GM11168 (cell line): ENCODE measurements at regions not wholly inside any gene's neighbourhood (a gene's known extent, or its start where the extent isn't known, plus 50 kb on each side); places are given as distances from the start of the nearest gene placed in this dataset.

Experiments used
- in situ Hi-C: fragments of 300-500 bp; cut with MboI; formaldehyde crosslinking; loops from one replicate; pipeline ENCODE4 v1.12.0; 2022; ENCODE audit warnings: low sequenced_read_pairs; ENCODE audit not compliant: unreplicated experiment

DNA sequence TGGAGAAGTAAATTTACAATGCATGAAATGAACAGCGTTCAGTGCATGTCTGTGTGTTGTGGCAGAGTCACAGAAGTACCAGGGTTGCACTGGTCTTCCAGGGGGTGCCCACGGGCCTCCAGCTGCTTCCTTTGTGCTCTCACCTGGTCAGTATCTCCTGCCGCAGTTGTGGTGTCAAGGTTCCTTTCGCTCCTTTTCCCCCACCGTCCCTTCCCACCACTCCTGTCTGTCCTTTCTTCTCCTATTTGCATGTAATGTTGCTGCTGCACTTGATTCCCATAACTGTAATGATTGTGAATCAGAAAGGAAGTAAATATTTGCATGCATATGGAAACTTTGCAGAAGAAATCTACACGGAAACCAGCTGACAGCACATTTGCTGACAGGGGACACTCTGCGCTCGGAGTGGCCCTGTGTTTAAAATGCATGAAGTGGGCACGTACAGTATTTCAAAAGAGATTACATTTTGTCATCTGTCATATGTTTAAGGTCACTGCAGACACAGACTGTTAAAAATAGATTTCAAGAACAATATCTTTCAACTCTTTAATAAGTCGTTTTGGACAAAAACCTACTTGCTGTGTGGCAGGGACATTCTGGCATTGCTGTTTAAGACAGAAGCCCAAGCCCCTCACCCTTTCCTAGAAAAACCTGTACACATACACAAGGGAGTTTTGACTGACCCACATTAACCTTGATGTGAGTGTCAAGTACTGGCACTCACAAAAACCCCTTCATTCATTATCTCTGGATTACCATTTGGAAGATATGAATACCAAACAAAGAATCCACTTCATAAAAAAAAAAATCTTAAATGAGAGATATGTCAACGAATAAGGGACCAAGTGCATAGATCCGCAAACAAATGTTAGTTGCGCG, 336.7 kb upstream of the KLF6 start:
- in situ Hi-C loops = no loop called here

DNA sequence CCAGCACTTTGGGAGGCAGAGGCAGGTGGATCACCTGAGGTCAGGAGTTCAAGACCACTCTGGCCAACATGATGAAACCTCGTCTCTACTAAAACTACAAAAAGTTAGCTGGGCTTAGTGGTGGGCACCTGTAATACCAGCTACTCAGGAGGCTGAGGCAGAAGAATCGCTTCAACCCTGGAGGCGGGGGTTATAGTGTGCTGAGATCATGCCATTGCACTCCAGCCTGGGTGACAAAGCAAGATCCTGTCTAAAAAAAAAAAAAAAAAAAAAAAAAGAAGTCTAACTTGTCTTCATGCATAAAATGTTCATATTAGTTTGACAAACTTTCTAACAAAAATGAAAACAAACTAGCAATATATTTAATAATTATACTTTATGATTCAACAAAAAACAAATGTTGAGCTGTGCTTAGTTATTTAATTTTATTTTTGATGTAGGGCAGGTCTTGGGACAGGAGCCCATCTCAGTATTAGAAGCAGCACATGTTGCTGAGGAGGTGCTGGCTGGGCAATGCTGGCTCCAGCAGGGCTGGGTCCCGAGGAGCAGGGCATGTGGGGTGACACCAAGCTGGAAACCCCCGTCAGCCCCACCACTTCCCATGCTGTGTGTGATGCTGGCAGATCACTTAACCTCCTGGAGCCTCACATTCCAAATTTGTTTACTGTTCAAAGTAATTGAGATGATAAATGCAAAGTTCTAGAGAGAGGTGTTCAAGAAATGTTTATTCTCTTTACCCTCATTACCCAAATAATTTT, 335.3 kb upstream of the KLF6 start:
- in situ Hi-C loops = no loop called here

DNA sequence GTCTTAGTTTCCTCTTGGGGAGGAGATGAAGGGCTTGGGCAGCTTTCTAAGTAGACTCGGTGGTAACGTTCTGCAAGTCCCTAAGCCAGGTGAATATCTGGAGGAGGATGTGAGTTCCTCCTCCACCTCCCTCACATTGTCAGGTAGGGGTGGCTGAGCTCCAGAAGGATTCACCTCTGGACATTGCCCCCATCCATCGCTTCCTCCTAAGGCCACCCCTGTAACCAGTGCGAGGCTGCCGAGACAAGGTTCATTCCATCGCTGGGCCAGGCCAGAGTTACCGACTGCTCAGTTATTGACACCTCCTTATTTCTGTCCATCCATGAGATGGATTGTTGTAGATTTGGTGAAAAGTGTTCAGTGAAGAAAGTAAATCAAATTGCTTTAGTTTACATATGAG, 334.1 kb upstream of the KLF6 start:
- in situ Hi-C loops = no loop called here

DNA sequence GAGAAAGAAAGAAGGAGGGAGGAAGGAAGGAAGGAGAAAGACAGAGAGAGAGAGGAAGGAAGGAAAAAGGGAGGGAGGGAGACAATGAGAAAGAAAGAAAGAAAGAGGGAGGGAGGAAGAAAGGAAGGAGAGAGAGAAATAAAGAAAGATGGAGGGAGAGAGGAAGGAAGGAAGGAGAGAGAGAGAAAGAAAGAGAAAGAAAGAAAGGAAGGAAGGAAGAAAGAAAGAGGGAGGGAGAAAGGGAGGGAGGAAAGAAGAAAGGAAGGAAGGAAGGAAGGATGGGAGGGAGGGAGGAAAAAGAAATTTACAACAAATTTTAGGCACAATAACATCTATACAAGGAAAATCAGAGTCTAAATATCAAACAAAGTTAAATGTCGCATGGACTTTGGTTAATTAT, 332.6 kb upstream of the KLF6 start:
- in situ Hi-C loops = no loop called here

DNA sequence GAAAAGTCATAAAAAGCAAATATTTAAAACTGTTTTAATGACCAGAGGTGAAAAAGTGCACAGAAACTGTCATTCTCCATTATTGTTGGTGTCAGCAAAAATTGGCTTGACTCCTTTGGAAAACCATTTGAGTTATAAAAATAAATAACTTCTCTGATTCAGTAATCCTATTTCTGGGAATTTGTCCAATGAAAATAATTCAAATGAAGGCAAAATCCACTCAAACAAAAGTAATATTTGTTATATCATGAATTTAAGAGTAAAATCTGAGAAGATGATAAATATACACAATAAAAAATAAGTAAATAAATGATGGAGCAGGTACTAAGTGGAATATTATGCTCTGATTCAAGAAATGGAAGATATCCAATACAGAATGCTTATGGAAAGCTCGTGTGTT, 326.6 kb upstream of the KLF6 start:
- in situ Hi-C loops = no loop called here

DNA sequence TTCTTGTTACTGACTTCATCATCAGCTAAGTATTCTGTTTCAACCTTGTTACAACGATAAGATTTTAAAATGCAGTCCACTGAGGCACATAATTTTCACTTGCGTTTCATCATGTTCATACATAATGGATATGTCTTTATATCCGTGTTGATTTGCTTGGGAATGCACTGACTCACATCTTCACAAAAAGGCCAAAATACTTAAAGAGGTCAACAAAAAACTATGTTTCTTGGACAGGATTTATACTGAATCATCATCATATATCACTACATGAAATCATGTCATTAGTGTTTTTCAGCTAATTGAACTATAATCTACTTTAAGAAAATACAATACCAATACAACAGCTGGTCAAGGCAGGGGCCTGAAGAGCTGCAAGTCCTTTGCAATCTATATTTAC, 324.5 kb upstream of the KLF6 start:
- in situ Hi-C loops = no loop called here

DNA sequence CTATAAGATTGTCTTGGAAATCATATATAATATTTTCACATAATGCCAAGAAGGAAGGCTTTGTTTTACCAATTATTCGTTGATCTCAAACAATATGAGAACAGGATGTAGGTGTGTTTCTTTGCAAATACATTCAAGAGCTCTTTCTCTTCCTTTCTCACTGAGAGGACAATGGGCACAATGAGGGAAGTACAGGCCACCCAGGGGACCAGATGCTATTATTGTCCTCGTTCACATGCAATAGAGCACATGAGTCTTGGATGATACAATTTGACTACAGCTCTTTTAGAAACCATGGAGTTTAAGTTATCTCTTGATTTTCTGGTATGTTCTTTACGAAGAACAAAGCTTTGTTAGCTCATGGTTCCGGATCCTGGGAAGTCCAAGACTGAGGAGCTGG, 323.7 kb upstream of the KLF6 start:
- in situ Hi-C loops = no loop called here

DNA sequence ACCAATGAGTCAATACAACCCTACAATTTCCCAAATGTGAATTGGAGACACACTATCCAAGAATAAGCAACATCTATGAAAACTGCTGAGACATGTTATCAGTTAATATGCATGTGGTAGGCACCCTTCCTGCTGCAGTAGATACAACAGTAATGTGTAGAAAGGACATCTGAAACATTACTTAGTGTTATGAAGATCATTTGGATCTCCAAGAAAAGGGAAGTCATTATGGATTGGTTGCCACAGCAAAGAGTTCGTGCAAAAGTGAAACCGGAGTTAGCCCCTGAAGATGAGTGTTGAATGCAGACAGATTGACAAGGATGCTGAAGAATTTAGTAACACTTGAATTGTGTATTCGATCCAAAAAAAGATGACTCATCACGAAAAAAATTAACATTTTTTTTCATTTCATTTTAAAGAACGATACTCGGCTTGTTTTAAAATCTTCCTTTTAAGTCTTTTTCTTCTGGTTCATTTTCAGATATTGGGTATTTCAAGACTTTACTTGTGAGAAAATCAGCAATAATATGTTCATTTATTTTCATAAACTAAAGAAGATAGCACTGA, 322.4 kb upstream of the KLF6 start:
- in situ Hi-C loops = no loop called here

DNA sequence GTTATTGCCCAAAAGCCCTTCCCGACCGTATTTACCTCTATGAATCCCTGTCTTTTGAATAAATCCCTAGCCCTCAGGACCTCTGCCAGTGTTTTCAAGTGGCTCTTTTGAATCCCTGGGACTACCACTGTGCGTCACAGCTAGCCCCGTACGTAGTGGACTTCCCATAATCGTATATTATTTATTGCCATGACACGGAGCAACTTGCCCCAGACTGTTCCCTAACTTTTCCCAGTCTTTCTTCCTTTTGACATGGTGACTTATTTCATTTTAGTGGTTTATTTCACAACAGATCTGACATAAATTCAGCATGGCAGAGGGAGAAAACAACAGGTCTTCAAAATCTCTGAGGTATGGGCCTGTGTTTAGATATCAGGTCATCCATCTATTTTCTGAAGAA, 318.6 kb upstream of the KLF6 start:
- in situ Hi-C loops = no loop called here

DNA sequence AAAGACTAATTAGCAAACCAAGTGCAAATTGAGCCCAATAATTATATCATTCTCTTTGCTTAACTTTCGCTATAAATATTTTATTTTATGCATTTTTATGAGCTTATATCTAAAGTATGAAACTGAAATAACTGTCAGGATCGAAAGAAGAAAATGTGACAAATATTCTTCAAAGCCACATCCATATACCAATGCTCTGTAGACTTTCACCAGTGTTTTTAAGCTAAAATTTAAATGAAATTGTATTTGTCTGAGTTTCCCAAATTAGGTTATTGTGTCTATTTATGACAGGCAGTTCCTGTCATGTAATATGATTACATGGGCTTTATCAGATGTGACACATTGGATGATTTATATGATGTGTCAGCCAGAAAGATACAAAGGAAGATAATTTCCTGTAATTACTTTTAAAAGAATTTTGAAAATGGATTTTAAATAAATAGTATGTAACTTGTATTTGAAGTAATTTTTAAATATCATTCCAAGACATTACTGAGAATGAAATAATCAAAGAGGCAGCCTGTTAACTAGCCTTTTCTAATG, 317.9 kb upstream of the KLF6 start:
- in situ Hi-C loops = no loop called here

DNA sequence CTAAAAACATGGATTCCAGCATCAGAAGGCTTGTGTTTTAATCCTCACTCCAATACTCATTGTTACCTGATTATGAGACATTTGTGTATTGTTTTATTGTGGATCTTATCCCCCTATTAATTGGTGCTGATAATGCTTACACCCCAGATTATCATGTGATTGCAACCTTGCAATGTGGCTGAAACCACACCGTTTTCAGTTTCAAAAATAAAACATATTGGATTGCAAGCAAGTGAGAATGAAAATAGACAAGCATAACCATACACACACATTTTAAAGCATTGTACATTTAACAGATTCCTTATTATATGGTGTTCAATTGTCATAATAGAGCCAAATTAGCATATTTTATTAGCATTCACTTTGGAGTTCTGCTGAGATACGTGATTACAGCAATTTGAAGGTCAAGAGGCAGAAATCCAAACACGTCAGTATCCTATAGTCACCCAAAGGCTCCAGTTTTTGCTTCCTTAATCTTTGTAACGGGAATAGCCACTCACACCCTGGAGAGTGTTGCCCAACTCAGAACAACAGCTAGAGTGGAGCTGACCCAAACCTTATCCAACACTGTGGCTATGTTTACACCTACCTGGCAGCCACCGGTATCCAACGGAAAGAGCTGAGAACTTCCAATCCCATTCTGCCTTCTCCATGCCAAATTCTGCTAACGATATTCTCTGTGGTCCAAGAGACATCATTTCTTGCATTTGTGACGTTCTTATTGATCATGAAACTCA, 317.1 kb upstream of the KLF6 start:
- in situ Hi-C loops = no loop called here

DNA sequence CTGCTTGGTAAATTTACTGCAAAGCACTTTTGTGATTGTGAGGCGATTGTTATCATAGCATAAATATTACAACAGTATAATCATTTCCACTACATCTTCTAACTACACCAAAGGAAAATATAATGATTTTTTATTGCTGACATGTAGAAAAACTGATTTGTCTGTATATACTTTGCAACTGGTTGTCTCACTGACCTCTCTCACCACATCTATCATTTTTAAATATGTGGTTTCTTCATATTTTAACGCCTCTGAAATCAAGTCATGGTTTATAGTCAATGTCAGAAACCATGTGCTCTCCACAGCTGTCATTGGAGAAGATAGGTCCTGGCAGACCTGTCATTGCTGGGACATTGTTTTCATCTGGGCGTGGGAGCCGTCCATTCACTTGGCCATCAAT, 315.4 kb upstream of the KLF6 start:
- in situ Hi-C loops = no loop called here

DNA sequence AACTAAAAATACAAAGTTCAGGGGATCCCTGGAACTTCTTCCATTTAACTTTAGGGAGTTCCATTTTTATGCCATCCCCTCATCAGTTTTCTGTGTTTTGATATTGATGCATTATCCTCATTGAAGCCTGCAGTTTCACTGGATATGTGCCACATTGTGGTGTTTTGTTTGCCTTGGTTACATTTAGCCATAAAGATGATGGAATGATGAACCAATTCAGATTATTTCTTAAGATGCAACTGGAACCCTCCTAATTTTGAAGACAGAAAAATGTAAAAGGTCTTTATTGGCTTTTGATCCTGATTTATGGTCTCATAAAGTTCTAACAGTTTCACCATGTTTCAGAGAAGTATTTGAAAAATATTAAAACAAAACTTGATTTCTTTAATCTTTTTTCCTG, 314.2 kb upstream of the KLF6 start:
- in situ Hi-C loops = no loop called here

DNA sequence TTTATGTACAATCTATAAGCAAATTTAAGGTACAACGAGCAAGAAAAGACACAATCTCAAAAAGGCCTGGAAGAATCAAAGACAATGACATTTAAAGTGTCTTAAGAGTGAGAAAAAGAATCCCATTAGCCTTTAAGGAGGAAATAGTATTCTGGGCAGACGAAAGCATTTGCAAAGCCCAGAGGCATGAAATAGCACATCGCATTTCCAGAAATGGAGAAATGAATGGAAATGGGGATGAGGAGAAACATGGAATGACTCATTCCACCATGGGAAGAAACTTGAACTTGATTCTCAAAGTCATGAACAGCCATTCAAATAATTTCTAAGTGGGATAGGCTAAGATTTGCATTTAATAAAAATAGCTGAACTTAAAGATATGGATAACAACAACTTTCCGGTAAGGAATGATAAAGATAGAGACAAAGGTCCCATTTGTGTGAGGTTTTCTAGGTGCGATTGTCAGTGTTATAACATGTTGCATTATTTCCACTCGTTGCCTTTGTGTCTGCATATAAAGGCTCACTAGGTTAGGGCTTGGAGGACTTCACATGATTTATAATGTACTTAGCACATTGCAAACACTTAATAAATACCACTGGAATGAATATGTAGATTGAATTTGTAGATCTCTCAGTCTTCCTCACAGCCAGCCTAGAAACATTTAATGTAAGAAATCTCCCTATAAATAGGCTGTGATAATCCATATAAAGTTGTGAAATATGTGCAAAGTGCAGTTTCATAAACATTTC, 310.3 kb upstream of the KLF6 start:
- in situ Hi-C loops = no loop called here

DNA sequence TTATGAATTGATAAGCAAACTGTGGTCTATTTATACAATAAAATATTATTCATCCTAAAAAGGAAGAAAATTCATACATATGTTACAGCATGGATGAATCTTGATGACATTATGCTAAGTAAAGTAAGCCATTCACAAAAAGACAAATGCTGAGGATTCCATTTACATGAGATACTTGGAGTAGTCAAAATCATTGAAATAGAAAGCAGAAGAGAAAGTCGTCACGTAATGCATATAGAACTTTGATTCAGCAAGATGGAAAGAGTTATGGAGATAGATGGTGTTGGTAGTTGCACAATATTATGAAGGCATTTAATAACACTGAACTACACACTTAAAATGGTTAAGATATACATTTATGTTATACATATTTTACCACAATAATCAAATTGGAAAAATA, 309.7 kb upstream of the KLF6 start:
- in situ Hi-C loops = no loop called here

DNA sequence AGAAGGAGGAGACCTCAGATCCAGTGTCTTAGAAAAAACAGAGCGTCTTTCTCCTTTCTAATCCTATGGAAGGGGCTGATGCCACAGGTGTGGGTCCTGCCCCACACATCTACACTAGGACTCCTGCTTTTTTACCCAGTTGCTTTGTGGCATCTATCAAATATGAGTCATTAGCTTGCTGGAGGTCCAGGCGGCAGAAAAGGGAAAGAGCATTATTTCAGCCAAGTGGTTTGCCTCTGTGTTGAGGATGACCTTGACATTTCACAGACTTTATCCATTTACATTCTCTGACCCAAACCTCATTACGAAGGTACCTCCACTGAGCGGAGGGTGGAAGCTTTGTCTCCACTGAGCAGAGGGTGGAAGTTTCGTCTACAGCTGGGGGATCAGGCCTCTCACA, 308.4 kb upstream of the KLF6 start:
- in situ Hi-C loops = no loop called here

DNA sequence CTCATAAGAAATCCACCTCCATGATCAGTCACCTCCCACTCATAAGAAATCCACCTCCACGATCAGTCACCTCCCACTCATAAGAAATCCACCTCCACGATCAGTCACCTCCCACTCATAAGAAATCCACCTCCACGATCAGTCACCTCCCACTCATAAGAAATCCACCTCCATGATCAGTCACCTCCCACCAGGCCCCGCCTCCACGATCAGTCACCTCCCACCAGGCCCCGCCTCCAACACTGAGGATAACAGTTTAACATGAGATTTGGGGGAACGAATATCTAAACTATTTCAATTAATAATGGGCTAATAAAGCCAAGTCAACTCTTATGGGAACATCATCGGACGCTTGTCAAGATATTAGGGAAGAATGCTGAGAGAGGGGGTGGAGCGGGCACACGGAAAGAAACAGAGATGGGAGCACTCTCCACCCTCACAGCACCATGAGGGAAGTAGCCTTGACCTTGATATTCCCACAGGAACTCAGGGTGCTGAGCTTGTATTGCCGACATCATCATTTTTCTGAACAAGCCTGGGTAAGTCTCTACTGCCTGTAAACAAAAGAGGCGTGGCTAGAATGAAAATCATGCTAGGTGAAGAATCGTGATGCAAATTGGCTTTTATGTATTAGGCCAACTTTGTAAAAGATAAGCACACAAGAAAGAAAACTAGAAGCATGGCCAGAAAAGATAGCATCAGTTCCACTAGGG, 303.5 kb upstream of the KLF6 start:
- in situ Hi-C loops = no loop called here

DNA sequence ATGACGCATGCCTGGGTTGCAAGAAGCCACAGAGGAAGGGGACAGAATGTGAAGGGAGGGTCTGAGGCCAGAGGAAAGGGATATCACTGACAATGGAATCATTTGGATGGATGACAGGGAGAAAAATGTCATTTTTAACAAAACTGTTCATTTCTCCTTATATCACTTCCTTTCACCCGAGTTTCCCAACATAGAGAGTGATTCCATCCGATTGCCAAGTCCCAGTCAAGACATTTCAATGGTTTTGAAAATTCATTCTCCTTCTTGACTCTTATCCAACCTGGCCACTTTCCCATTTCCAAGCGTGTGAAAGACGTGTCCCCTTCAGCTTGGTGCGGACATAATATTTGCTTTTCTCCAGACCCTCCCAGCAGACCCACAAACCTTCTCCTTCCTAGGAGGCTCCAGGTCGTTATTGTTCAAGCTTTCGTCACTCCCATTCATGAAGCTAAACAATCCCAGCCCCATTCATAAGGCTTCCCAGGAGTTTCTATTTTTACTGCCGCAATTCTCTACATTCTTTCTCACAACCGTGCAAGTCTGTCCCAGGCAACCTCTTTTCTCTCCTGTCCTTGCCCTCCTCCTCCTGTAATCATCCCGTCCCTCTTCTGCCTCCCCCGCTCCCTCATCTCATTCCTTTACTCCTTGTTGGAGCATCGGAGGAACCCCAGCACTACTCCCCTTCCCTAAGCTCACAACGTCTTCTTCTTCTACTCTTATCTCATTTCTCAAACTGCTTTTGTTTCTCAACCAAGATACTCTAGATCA, 301.3 kb upstream of the KLF6 start:
- in situ Hi-C loops = no loop called here
